Activated T-helper 17 cell treated with anti-CD3 and anti-CD28 coated beads, Interleukin-2, amount 50 U/mL, for 72 hours (primary cell): ENCODE measurements at regions not wholly inside any gene's neighbourhood (a gene's known extent, or its start where the extent isn't known, plus 50 kb on each side); places are given as distances from the start of the nearest gene placed in this dataset.

Source experiments
- ATAC-seq: fragments of 150-1000 bp; cut with Tn5 transposase; replicated peaks from 2 replicates; pipeline ENCODE4 v1.10.0; 2021; ENCODE audit warnings: mild to moderate bottlenecking, moderate library complexity
- H3K27ac Mint-ChIP-seq: one replicate; pipeline ENCODE4 v1.8.0; 2022; ENCODE audit warnings: mixed read lengths
- H3K27me3 Mint-ChIP-seq: one replicate; pipeline ENCODE4 v1.8.0; 2022; ENCODE audit warnings: mixed read lengths
- H3K36me3 Mint-ChIP-seq: one replicate; pipeline ENCODE4 v1.8.0; 2022; ENCODE audit warnings: low read depth, mild to moderate bottlenecking, mixed read lengths
- H3K4me1 Mint-ChIP-seq: one replicate; pipeline ENCODE4 v1.8.0; 2022; ENCODE audit warnings: mixed read lengths
- H3K4me3 Mint-ChIP-seq: one replicate; pipeline ENCODE4 v1.8.0; 2022; ENCODE audit warnings: mild to moderate bottlenecking, mixed read lengths
- H3K9me3 Mint-ChIP-seq: one replicate; pipeline ENCODE4 v1.8.0; 2022; ENCODE audit warnings: mixed read lengths

DNA sequence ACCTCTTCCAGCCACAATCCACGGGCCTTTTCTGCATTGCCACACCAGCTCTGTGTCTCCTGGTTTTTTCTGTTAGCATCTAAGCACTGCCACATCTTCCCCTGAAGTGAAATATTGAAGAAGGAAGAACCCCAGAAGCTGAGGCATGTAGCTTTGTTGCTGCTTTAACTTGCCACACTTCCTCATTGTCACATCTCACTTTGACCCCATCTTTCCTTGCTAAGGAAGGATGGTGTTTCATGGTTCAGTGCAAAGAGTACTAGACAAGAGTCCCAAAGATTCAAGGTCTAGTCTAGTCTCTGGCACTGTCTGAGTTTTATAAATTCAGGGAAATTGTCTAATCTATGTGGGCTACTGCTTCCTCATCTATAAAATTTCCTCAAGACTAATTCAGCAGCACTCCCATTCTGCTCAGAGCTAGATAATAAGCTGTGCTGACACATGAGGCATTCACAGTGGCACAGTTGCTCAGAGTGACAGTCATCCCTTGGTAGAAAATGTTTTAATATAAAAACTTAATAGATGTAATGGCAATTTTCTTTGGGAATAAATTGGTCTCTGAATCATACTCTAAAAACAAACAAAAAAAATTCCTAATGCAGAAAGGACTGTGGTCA is 483.0 kb upstream of the ID2 start:
- ATAC-seq, result no peak
- Mint-ChIP-seq H3K9me3 (no peaks in the 10 kb centered on the region), H3K4me3 (no peak overlapping the region), H3K36me3 (peaks cover 7% of the 10 kb centered on the region), H3K27me3 (no peaks in the 10 kb centered on the region), H3K4me1 (peaks cover 6% of the 10 kb centered on the region), H3K27ac (no peak overlapping the region)

DNA sequence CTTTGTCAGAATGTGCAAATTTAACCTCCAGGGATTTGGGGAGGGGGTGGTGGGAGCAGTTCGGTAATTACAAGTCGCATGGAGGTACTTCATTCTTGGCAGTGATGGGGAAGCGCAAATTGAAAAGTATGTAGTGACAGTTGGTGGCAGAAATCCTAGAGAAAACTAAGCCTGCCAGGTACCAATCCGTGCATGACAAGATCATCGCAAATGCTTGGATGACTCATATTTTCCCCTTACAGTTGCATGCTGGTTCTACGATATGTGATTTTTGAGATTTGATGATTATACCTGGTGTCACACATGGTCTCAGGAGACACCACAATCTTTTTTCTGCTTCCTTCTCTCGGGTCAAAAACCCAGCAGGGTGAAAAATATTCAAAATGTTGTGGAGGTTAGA is 479.7 kb upstream of the ID2 start:
- no peaks in the 10 kb centered on the region for H3K27me3 Mint-ChIP-seq
- H3K27ac Mint-ChIP-seq, result peak overlapping the region; percentile 89
- H3K4me1 Mint-ChIP-seq, result peaks cover 6% of the 10 kb centered on the region
- H3K4me3 Mint-ChIP-seq, result peak overlapping the region; percentile 34
- H3K9me3 Mint-ChIP-seq, result no peaks in the 10 kb centered on the region
- ATAC-seq, result peak; percentile 77
- peaks cover 7% of the 10 kb centered on the region for H3K36me3 Mint-ChIP-seq

DNA sequence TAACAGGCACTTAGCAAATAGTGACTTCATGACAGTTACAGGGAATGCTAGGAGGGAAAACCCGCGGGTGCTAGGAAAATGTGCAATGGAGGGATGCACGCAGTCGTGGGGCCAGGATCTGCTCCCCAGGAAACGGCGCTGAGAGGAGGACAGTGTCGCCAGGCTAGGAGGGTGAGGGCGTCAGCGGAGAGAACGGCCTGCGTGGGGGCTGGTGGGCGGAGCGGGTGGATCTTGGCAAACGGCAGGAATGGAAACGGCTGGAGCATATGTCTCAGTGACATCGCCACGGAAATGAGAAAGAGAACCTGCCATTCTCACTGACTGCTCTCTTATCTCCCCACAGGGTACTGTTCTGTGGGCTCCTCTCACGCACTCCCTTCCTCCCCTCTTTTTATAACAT is 478.5 kb upstream of the ID2 start:
- no peak for ATAC-seq
- Mint-ChIP-seq H3K27me3 (no peaks in the 10 kb centered on the region), H3K36me3 (peaks cover 7% of the 10 kb centered on the region), H3K9me3 (peaks cover 7% of the 10 kb centered on the region), H3K4me3 (no peak overlapping the region), H3K27ac (no peak overlapping the region), H3K4me1 (peaks cover 6% of the 10 kb centered on the region)

DNA sequence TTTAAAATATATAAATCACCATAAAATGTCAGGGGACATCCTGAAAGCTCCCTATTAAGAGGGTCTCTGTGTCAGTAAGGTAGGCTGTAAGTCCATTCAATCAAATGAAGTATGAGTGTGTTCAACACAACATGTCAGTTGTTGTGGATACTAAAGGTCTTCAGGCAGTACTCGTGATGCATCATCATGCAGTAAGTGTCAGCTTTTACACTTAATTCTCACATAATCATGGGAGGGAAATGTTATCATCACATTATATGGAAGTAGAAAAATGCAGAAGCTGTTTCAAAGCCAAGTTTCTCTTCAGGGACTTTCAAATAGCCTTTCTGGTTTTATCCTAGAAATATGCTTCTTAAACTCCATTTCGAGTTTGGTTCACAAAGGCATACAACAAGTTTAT is 477.1 kb upstream of the ID2 start:
- ATAC-seq, result peak; percentile 63
- H3K4me1 Mint-ChIP-seq, result peaks cover 6% of the 10 kb centered on the region
- H3K4me3 Mint-ChIP-seq, result no peak overlapping the region
- peaks cover 14% of the 10 kb centered on the region for H3K9me3 Mint-ChIP-seq
- peaks cover 7% of the 10 kb centered on the region for H3K36me3 Mint-ChIP-seq
- H3K27ac Mint-ChIP-seq, result no peak overlapping the region
- no peaks in the 10 kb centered on the region for H3K27me3 Mint-ChIP-seq

DNA sequence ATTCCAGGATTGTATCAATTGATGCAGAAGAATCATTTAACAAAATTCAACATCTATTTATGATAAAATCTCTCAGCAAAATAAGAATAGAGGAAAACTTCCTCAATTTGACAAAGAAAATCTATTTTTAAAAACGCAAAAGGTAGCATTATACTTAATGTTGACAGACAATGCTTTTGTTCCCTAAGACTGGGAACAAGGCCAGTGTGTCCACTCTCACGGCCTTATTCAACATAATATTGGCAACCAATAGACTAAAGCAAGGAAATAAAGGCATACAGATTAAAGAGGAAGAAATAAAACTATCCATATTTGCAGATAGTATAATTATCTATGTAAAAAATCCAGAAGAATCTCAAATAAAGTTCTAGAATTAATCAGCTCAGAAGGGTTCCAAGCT is 472.4 kb upstream of the ID2 start:
- H3K27ac Mint-ChIP-seq, result no peak overlapping the region
- peaks cover 24% of the 10 kb centered on the region for H3K9me3 Mint-ChIP-seq
- H3K36me3 Mint-ChIP-seq, result no peaks in the 10 kb centered on the region
- ATAC-seq, result no peak
- H3K4me3 Mint-ChIP-seq, result no peak overlapping the region
- H3K27me3 Mint-ChIP-seq, result no peaks in the 10 kb centered on the region
- H3K4me1 Mint-ChIP-seq, result peaks cover 11% of the 10 kb centered on the region

DNA sequence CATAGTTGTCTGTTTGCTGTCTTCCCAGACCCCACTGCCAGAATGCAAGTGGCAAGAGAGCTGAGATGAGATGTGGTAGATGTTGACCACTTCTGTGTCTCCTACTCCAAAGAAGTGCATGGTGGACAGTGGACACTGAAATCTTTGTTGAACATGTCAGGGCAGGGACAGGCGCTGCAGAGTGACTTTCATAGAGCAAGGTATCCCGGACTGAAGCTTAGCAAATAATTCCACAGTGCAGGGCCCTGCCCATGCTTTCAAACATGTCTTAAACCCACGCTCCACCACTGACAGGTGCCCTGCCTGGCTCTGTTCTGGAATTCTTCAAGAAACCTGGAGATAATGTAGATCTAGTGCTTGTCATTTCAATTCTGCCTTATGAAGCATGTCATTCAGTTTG is 470.5 kb upstream of the ID2 start:
- ATAC-seq, result no peak
- no peak overlapping the region for H3K4me3 Mint-ChIP-seq
- H3K36me3 Mint-ChIP-seq, result no peaks in the 10 kb centered on the region
- H3K4me1 Mint-ChIP-seq, result peaks cover 17% of the 10 kb centered on the region
- H3K27me3 Mint-ChIP-seq, result no peaks in the 10 kb centered on the region
- peaks cover 24% of the 10 kb centered on the region for H3K9me3 Mint-ChIP-seq
- no peak overlapping the region for H3K27ac Mint-ChIP-seq

DNA sequence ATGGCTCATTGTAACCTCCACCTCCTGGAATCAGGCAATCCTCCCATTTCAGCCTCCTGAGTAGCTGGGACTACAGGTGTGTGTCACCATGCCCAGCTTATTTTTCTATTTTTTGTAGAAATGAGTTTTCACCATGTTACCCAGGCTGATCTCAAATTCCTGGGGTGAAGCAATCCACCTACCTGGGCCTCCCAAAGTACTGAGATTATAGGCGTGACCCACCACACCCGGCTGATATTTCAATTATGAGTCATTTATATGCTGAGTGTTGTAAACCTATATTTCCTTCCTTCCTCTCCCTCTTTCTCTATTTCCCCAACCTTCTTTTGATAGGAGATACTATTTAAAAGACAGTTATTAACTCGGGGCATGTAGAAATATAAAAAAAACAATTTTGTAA is 469.6 kb upstream of the ID2 start:
- H3K36me3 Mint-ChIP-seq, result no peaks in the 10 kb centered on the region
- ATAC-seq, result no peak
- no peaks in the 10 kb centered on the region for H3K27me3 Mint-ChIP-seq
- peaks cover 17% of the 10 kb centered on the region for H3K4me1 Mint-ChIP-seq
- H3K4me3 Mint-ChIP-seq, result no peak overlapping the region
- peaks cover 24% of the 10 kb centered on the region for H3K9me3 Mint-ChIP-seq
- peak overlapping the region; percentile 51 for H3K27ac Mint-ChIP-seq

DNA sequence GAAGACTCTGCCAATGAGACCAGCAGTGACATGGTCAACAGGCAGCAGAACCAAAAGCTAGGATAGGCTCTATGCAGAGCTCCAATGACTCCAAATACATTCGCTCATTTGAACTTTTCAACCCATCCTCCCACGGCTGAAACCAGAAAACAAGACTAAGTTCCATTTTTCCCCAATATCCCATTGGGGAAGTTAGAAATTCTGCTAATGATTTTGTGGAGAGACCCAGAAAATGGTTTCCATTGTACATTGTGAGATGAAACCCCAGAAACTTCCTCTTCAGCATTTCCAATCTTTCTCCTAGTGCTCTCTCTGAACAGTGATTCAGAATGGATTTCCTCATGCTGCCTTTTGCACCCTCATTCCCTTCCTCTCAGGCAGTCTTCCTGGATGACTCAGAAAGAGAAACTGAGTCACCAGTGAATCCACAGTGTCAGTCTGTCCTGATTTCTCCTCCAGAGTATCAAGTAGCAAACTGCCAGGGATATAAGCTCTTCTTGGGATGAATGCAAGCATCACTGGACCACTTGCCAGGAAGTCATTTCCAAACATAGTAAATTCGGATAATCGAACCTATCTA is 467.7 kb upstream of the ID2 start:
- no peaks in the 10 kb centered on the region for H3K36me3 Mint-ChIP-seq
- H3K27me3 Mint-ChIP-seq, result no peaks in the 10 kb centered on the region
- peaks cover 13% of the 10 kb centered on the region for H3K9me3 Mint-ChIP-seq
- peak overlapping the region; percentile 41 for H3K27ac Mint-ChIP-seq
- ATAC-seq, result peak; percentile 66
- H3K4me1 Mint-ChIP-seq, result peaks cover 22% of the 10 kb centered on the region
- H3K4me3 Mint-ChIP-seq, result no peak overlapping the region

DNA sequence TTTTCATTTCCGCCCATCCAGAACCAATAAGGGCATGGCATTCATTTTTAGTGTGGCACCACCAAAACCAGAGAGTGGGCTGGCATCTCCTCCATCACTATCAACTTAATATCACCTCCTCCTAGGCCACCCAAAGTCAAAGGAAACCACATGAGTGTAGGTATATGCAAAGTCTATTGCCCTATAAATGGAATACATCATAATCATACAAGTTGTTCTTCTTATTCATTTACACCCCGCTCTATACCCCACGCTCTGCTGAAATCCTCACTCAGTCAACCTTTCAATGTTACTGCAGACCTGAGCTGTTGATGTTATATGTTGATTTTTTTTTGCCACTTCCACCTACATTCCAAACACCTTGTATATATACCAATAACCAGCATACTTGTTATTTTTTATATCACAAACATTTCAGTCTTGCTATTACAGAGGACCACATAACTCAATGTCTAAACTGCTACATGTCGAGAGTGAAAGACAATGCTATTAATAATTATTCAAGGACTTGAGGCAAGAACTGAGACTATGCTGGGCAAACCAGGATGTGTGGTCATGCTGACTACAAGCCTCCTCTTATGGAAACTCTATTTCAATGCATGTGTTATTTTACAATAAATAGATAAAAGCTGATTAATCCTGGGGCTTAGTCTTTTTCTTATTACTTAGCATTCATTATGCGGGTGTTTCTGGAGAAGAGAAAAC is 466.5 kb upstream of the ID2 start:
- peak; percentile 70 for ATAC-seq
- Mint-ChIP-seq H3K4me3 (no peak overlapping the region), H3K27me3 (no peaks in the 10 kb centered on the region), H3K36me3 (no peaks in the 10 kb centered on the region), H3K4me1 (peaks cover 22% of the 10 kb centered on the region), H3K9me3 (peaks cover 4% of the 10 kb centered on the region), H3K27ac (peak overlapping the region; percentile 3)

DNA sequence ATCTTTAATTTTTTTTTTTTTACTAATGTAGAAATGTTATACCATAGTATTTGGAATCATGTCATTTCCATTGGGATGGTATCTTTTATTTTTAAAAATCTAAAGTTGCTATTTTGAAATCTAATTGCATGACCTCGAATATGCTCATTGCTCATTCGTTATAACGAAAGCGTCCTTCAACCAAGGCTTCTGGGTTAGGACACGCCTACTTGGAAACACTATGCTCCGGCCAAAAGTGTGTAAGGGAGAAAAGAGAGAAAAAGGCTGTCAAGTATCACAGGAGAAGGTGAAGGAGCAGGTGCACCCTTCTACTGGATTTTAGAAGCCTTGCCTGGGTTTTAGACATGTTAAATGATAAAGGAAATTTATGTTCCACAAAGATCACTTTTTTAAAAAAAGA is 465.9 kb upstream of the ID2 start:
- H3K4me1 Mint-ChIP-seq, result peaks cover 22% of the 10 kb centered on the region
- H3K4me3 Mint-ChIP-seq, result no peak overlapping the region
- no peak for ATAC-seq
- H3K27me3 Mint-ChIP-seq, result no peaks in the 10 kb centered on the region
- H3K36me3 Mint-ChIP-seq, result no peaks in the 10 kb centered on the region
- H3K9me3 Mint-ChIP-seq, result peaks cover 4% of the 10 kb centered on the region
- H3K27ac Mint-ChIP-seq, result no peak overlapping the region

DNA sequence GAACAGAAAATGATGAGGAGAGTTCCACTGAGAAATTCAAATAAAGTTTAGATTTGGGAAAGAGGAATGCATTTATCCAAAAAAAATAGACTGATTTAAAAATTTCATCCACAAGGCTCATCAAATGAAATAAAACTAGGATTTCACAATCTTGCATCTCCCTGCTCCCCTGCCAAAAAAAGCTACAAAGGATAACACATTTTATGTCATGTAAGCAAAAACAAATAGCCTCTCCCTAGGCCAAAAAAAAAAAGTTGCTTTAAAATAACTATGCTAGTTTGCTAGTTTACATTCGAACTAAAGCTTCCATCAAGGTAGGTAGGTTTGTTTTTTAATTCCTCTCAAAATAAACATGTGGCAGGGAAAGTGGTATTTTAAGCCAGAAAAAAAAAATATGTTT is 465.5 kb upstream of the ID2 start:
- peaks cover 22% of the 10 kb centered on the region for H3K4me1 Mint-ChIP-seq
- H3K36me3 Mint-ChIP-seq, result no peaks in the 10 kb centered on the region
- H3K9me3 Mint-ChIP-seq, result peaks cover 4% of the 10 kb centered on the region
- no peaks in the 10 kb centered on the region for H3K27me3 Mint-ChIP-seq
- no peak overlapping the region for H3K4me3 Mint-ChIP-seq
- no peak for ATAC-seq
- no peak overlapping the region for H3K27ac Mint-ChIP-seq

DNA sequence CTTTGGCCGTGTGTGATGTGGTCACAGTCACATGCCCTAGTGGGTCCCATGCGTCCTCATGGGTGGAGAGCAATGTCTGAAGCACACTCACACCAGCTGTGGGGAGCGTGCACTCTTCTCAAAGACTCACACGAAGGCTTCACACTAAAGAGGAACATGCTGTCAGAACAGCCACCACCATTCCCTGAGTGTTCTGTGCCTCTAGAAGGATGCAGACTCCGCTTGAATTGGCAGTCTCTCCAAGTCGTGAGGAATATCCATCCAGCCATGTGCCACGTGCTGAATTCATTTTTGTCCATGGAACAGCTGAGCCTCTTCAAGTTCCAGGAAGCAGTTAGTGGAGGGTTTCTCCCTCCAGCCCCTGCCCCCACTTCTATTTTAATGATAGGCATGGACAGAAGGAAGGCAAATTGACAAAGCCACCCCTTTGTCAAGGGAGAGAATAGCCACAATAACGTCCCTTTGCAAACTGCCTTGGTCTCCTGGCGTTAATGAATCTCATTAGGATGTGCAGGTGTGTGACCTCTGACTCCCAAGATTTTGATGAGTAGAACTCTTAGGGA is 464.3 kb upstream of the ID2 start:
- no peaks in the 10 kb centered on the region for H3K27me3 Mint-ChIP-seq
- no peak for ATAC-seq

DNA sequence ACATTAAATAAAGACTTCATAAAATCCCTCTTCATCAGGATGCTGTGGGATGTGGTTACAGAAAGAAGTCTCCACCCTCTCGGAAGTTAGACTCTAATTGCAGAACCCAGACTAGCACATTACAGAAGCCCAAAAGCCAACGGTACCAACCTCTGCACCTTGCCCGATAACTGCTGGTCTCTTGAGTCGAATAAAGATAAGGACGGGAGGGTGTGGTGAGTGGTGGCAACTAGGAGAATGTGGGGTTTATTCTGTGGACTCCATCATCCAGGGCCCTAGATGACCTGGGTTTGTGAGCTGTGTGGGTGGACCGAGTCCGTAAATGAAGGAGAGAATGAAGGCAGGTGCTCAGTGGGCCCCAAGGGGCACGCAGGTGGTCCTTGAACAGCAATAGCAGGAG is 462.8 kb upstream of the ID2 start:
- no peak for ATAC-seq
- H3K4me1 Mint-ChIP-seq, result peaks cover 15% of the 10 kb centered on the region
- no peak overlapping the region for H3K27ac Mint-ChIP-seq
- H3K36me3 Mint-ChIP-seq, result no peaks in the 10 kb centered on the region
- no peak overlapping the region for H3K4me3 Mint-ChIP-seq
- H3K9me3 Mint-ChIP-seq, result peaks cover 4% of the 10 kb centered on the region
- no peaks in the 10 kb centered on the region for H3K27me3 Mint-ChIP-seq

More for the DNA sequence above, 464.3 kb upstream of the ID2 start:
- Mint-ChIP-seq H3K4me1 (peaks cover 22% of the 10 kb centered on the region), H3K36me3 (no peaks in the 10 kb centered on the region), H3K9me3 (peaks cover 4% of the 10 kb centered on the region), H3K27ac (no peak overlapping the region), H3K4me3 (no peak overlapping the region)

DNA sequence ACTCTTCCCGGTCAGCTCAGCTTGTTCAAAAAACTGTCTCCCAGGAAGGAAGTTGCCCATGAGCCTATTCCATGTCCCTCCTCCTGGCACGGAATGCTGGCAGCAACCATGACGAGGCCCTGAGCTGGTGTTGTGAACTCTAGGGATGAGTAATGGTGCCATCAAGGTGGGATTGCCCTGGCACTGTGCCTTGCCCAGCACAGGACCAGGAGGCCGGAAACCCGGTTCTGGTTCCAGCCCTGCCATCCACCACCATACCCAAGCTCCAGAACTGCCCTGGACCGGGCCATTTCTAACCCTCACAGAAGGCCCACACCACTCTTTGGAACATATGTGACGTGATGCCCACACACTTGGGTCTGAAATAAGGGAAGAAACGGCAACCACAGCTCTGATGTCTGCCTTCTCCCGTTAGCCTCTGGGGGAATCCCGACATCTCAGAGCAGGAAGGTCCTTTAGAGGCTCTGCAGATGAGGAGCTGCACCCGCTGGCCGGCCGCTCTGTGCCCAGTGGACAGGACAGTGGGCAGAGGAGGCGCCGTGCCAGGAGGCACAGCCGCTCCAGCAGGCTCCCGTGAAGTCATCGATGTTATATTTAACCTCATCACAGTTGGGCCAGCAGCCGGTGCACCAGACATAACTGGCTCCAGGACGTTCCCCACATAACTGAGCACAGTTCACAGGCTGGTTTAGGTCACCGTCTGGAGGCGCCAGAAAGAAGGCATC is 462.1 kb upstream of the ID2 start:
- H3K4me3 Mint-ChIP-seq, result no peak overlapping the region
- no peaks in the 10 kb centered on the region for H3K27me3 Mint-ChIP-seq
- peaks cover 10% of the 10 kb centered on the region for H3K4me1 Mint-ChIP-seq

More for the DNA sequence above, 462.1 kb upstream of the ID2 start:
- Mint-ChIP-seq H3K27ac (no peak overlapping the region), H3K36me3 (no peaks in the 10 kb centered on the region), H3K9me3 (no peaks in the 10 kb centered on the region)
- ATAC-seq, result no peak
